ENCODE measurements at regions not wholly inside any gene's neighbourhood (a gene's known extent, or its start where the extent isn't known, plus 50 kb on each side); places are given as distances from the start of the nearest gene placed in this dataset.
"Not testable (repeated sequence)": the region's sequence is repeated elsewhere in the genome, so short reads cannot be mapped to it uniquely, and the experiment has no call there.

- not testable (repeated sequence) for DNase-seq
These were observed 228.4 kb downstream of the CAAP1 start for GRCh38 chr9:26664087-26664773.

- no peak for DNase-seq
These were observed 230.1 kb downstream of the CAAP1 start for GRCh38 chr9:26662476-26662875.

GRCh38 chr9:26658476-26658875, 234.1 kb downstream of the CAAP1 start:
- no peak for DNase-seq

GRCh38 chr9:26657958-26658357, 234.6 kb downstream of the CAAP1 start:
- DNase-seq, result no peak

- no peak for DNase-seq
These were observed 236.4 kb downstream of the CAAP1 start for GRCh38 chr9:26656003-26656870.

- no peak for DNase-seq
These were observed 237.4 kb downstream of the CAAP1 start for GRCh38 chr9:26655166-26655565.

GRCh38 chr9:26650325-26650724, 242.3 kb downstream of the CAAP1 start:
- DNase-seq, result no peak

GRCh38 chr9:26643826-26644225, 248.8 kb downstream of the CAAP1 start:
- no peak for DNase-seq

GRCh38 chr9:26639761-26640160, 252.8 kb downstream of the CAAP1 start:
- no peak for DNase-seq

- no peak for DNase-seq
These were observed 255.5 kb downstream of the CAAP1 start for GRCh38 chr9:26637101-26637500.

- DNase-seq, result not testable (repeated sequence)
These were observed 278.7 kb downstream of the CAAP1 start for GRCh38 chr9:26613851-26614350.

- no peak for DNase-seq
These were observed 280.4 kb downstream of the CAAP1 start for GRCh38 chr9:26612211-26612610.

GRCh38 chr9:26606756-26607155, 285.8 kb downstream of the CAAP1 start:
- DNase-seq, result no peak

- no peak for DNase-seq
These were observed 287.2 kb downstream of the CAAP1 start for GRCh38 chr9:26605367-26605766.

GRCh38 chr9:26604076-26604662, 288.4 kb downstream of the CAAP1 start:
- DNase-seq, result no peak

- no peak for DNase-seq
These were observed 289.0 kb downstream of the CAAP1 start for GRCh38 chr9:26603617-26604016.

- DNase-seq, result no peak
These were observed 295.0 kb downstream of the CAAP1 start for GRCh38 chr9:26597542-26598149.

GRCh38 chr9:26579056-26579455, 313.5 kb downstream of the CAAP1 start:
- no peak for DNase-seq

GRCh38 chr9:26574898-26575440, 317.6 kb downstream of the CAAP1 start:
- no peak for DNase-seq

GRCh38 chr9:26574256-26574655, 318.3 kb downstream of the CAAP1 start:
- no peak for DNase-seq

GRCh38 chr9:26567976-26568375, 324.6 kb downstream of the CAAP1 start:
- DNase-seq, result no peak

- DNase-seq, result no peak
These were observed 326.5 kb downstream of the CAAP1 start for GRCh38 chr9:26566141-26566540.

GRCh38 chr9:26565118-26565517, 327.5 kb downstream of the CAAP1 start:
- DNase-seq, result no peak

Data from NCI-H748 treated with DMSO at 0.1 percent for 48 hours (cell line).